IPS-18c (cell line): ENCODE measurements at regions not wholly inside any gene's neighbourhood (a gene's known extent, or its start where the extent isn't known, plus 50 kb on each side); places are given as distances from the start of the nearest gene placed in this dataset.
"Not testable (repeated sequence)": the region's sequence is repeated elsewhere in the genome, so short reads cannot be mapped to it uniquely, and the experiment has no call there.

Experiments used
- H3K4me3 ChIP-seq: 2 replicates; pipeline ENCODE4 v1.7.0; 2013; ENCODE audit warnings: low read depth, mild to moderate bottlenecking, low read length, moderate library complexity; ENCODE audit not compliant: insufficient read depth
- H3K9me3 ChIP-seq: one replicate; pipeline ENCODE4 v1.6.1; 2013; ENCODE audit warnings: mild to moderate bottlenecking, low read length, moderate library complexity; ENCODE audit not compliant: control insufficient read depth, insufficient read depth

GRCh38 chr9:113659740-113660139, 196.2 kb downstream of the RGS3 start:
- Histone ChIP-seq H3K4me3 (no peak overlapping the region), H3K9me3 (no peaks in the 10 kb centered on the region)

- H3K9me3 ChIP-seq = no peaks in the 10 kb centered on the region
- no peak overlapping the region for H3K4me3 ChIP-seq
Observed at GRCh38 chr9:113660196-113660595, 196.7 kb downstream of the RGS3 start.

GRCh38 chr9:113661074-113661473, 197.5 kb downstream of the RGS3 start:
- peaks cover 2% of the 10 kb centered on the region for H3K9me3 ChIP-seq

GRCh38 chr9:113664181-113664875, 200.8 kb downstream of the RGS3 start:
- Histone ChIP-seq H3K9me3 (peaks cover 2% of the 10 kb centered on the region), H3K4me3 (no peak overlapping the region)

More at GRCh38 chr9:113661074-113661473, 197.5 kb downstream of the RGS3 start:
- no peak overlapping the region for H3K4me3 ChIP-seq

- Histone ChIP-seq H3K9me3 (peaks cover 2% of the 10 kb centered on the region), H3K4me3 (no peak overlapping the region)
Observed at GRCh38 chr9:113665064-113665463, 201.5 kb downstream of the RGS3 start.

- Histone ChIP-seq H3K4me3 (no peak overlapping the region), H3K9me3 (peaks cover 2% of the 10 kb centered on the region)
Observed at GRCh38 chr9:113665756-113666155, 202.2 kb downstream of the RGS3 start.

- Histone ChIP-seq H3K4me3 (no peak overlapping the region), H3K9me3 (peaks cover 2% of the 10 kb centered on the region)
Observed at GRCh38 chr9:113668061-113668460, 204.5 kb downstream of the RGS3 start.

GRCh38 chr9:113669522-113670115, 206.1 kb downstream of the RGS3 start:
- no peak overlapping the region for H3K4me3 ChIP-seq

GRCh38 chr9:113673726-113674125, 202.4 kb upstream of the ZNF618 start:
- Histone ChIP-seq H3K9me3 (no peaks in the 10 kb centered on the region), H3K4me3 (no peak overlapping the region)

More at GRCh38 chr9:113669522-113670115, 206.1 kb downstream of the RGS3 start:
- H3K9me3 ChIP-seq = peaks cover 2% of the 10 kb centered on the region

- Histone ChIP-seq H3K4me3 (no peak overlapping the region), H3K9me3 (no peaks in the 10 kb centered on the region)
Observed at GRCh38 chr9:113674436-113674835, 201.7 kb upstream of the ZNF618 start.

GRCh38 chr9:113675475-113675941, 200.6 kb upstream of the ZNF618 start:
- Histone ChIP-seq H3K9me3 (no peaks in the 10 kb centered on the region), H3K4me3 (no peak overlapping the region)

- no peaks in the 10 kb centered on the region for H3K9me3 ChIP-seq
- H3K4me3 ChIP-seq = no peak overlapping the region
Observed at GRCh38 chr9:113677057-113677456, 199.1 kb upstream of the ZNF618 start.

- no peaks in the 10 kb centered on the region for H3K9me3 ChIP-seq
- H3K4me3 ChIP-seq = no peak overlapping the region
Observed at GRCh38 chr9:113677569-113677968, 198.5 kb upstream of the ZNF618 start.

- no peak overlapping the region for H3K4me3 ChIP-seq
- no peaks in the 10 kb centered on the region for H3K9me3 ChIP-seq
Observed at GRCh38 chr9:113678119-113678858, 197.8 kb upstream of the ZNF618 start.

- no peaks in the 10 kb centered on the region for H3K9me3 ChIP-seq
Observed at GRCh38 chr9:113678859-113679256, 197.3 kb upstream of the ZNF618 start.

GRCh38 chr9:113682297-113682771, 193.8 kb upstream of the ZNF618 start:
- no peaks in the 10 kb centered on the region for H3K9me3 ChIP-seq
- H3K4me3 ChIP-seq = no peak overlapping the region

More at GRCh38 chr9:113678859-113679256, 197.3 kb upstream of the ZNF618 start:
- H3K4me3 ChIP-seq = no peak overlapping the region

GRCh38 chr9:113685636-113686035, 190.5 kb upstream of the ZNF618 start:
- H3K4me3 ChIP-seq, H3K9me3 ChIP-seq: not testable (repeated sequence)
